Keratinocyte (primary cell): ENCODE measurements at regions not wholly inside any gene's neighbourhood (a gene's known extent, or its start where the extent isn't known, plus 50 kb on each side); places are given as distances from the start of the nearest gene placed in this dataset.

ENCODE experiments used
- DNase-seq: peaks from one replicate; pipeline ENCODE4 v3.0.0-alpha.2; 2011; ENCODE audit warnings: low read depth, missing footprints, low spot score
- FAIRE-seq: peaks from 2 replicates; lab custom pipeline; 2011; peaks lifted over from hg19 to GRCh38; lab: Jason Lieb, UNC
- H2AFZ ChIP-seq: 2 replicates; pipeline ENCODE4 v1.6.0; 2012; ENCODE audit warnings: low read length, control low read depth, inconsistent platforms; ENCODE audit not compliant: control insufficient read depth
- H3K27ac ChIP-seq: 2 replicates; pipeline ENCODE4 v1.5.1; 2011; ENCODE audit warnings: low read length; ENCODE audit not compliant: control insufficient read depth, insufficient read depth
- H3K27me3 ChIP-seq: 3 replicates; pipeline ENCODE4 v1.6.0; 2011; ENCODE audit warnings: low read length; ENCODE audit not compliant: control insufficient read depth, insufficient read depth; ENCODE audit errors: extremely low read depth
- H3K36me3 ChIP-seq, 2 experiments: 2 replicates in 1 of 2; 3 replicates in 1 of 2; pipeline ENCODE4 v1.5.1; 2011; ENCODE audit warnings: low read length in 2 of 2, mild to moderate bottlenecking in 1 of 2; ENCODE audit not compliant: control insufficient read depth in 2 of 2, insufficient read depth in 2 of 2; ENCODE audit errors: extremely low read depth in 1 of 2
- H3K4me1 ChIP-seq: 3 replicates; pipeline ENCODE4 v1.5.1; 2011; ENCODE audit warnings: low read length; ENCODE audit not compliant: control insufficient read depth, insufficient read depth; ENCODE audit errors: extremely low read depth
- H3K4me2 ChIP-seq: 3 replicates; pipeline ENCODE4 v1.6.0; 2011; ENCODE audit warnings: low read depth, low read length; ENCODE audit not compliant: control insufficient read depth, insufficient read depth; ENCODE audit errors: extremely low read depth
- H3K4me3 ChIP-seq, 3 experiments: fragments of 200-600 bp in 1 of 3; sonication (generic) in 1 of 3; 2 replicates in 2 of 3; 3 replicates in 1 of 3; pipeline ENCODE4 v1.5.1; 2011 to 2016; ENCODE audit warnings: low read length in 3 of 3, mild to moderate bottlenecking in 3 of 3, control low read depth in 2 of 3, inconsistent platforms in 1 of 3, low read depth in 1 of 3, mixed read lengths in 1 of 3, mixed run types in 1 of 3, moderate library complexity in 1 of 3; ENCODE audit not compliant: control insufficient read depth in 2 of 3, insufficient read depth in 2 of 3; ENCODE audit errors: extremely low read depth in 1 of 3
- H3K79me2 ChIP-seq: 2 replicates; pipeline ENCODE4 v1.6.0; 2012; ENCODE audit warnings: low read length; ENCODE audit not compliant: control insufficient read depth, insufficient read depth
- H3K9ac ChIP-seq: 3 replicates; pipeline ENCODE4 v1.6.0; 2011; ENCODE audit warnings: low read length; ENCODE audit not compliant: control insufficient read depth, insufficient read depth; ENCODE audit errors: extremely low read depth
- H3K9me1 ChIP-seq: 3 replicates; pipeline ENCODE4 v1.6.0; 2011; ENCODE audit warnings: low read length; ENCODE audit not compliant: control insufficient read depth, insufficient read depth; ENCODE audit errors: extremely low read depth
- H3K9me3 ChIP-seq: 2 replicates; pipeline ENCODE4 v1.5.1; 2012; ENCODE audit warnings: low read depth, low read length; ENCODE audit not compliant: control insufficient read depth
- H4K20me1 ChIP-seq: 3 replicates; pipeline ENCODE4 v1.6.0; 2011; ENCODE audit warnings: low read length; ENCODE audit not compliant: control insufficient read depth, insufficient read depth; ENCODE audit errors: extremely low read depth
- EZH2 ChIP-seq: IDR thresholded peaks from one replicate; pipeline ENCODE4 v1.6.1; 2012; ENCODE audit warnings: inconsistent platforms, mild to moderate bottlenecking, low read length, moderate library complexity
- dilution Hi-C: fragments of 300-500 bp; cut with MboI; formaldehyde crosslinking; loops from one replicate; pipeline ENCODE4 v1.7.0; 2020; ENCODE audit warnings: low sequenced_read_pairs; ENCODE audit not compliant: extremely low pct_ligation_motif_present
- small RNA-seq, 3 experiments: library from RNA; depleted of rRNA; stranded (forward); fragments of <200 nt; gene quantifications; one replicate each; pipeline ENCODE3, GENCODE V24; 2012; ENCODE audit warnings: low read depth in 3 of 3, low replicate concordance in 1 of 3; ENCODE audit not compliant: insufficient read length in 3 of 3
- TF ChIP-seq, protein P1 (sequence below), 3 experiments: IDR thresholded peaks in 1 of 3; conservative IDR thresholded peaks in 1 of 3; optimal IDR thresholded peaks in 1 of 3; 2 replicates in 2 of 3; 3 replicates in 1 of 3; pipeline versions ENCODE3 to v1.5.1; 2011; ENCODE audit warnings: low read length in 3 of 3, mild to moderate bottlenecking in 3 of 3, moderate library complexity in 2 of 3, control low read depth in 1 of 3, inconsistent platforms in 1 of 3; ENCODE audit not compliant: insufficient read depth in 2 of 3; ENCODE audit errors: extremely low read depth in 1 of 3

DNA sequence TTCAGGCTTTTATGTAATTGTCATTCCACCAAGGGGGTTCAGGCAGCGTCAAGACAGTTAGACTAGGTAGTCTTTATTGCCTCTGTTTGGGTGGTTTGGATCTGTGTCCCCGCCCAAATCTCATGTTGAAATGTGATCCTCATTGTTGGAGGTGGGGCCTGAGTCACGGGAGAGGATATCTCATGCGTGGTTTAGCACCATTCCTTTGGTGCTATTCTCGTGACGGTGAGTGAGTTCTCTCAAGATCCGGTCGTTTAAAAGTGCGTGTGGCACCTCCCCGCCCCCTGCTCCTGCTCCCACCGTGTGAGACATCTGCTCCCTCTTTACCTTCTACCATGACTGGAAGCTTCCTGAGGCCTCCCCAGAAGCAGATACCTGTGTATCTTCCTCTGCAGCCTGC is 51.3 kb upstream of the FOXC1 start:
- Histone ChIP-seq H3K27me3 (peaks cover 4% of the 10 kb centered on the region), H4K20me1 (no peaks in the 10 kb centered on the region), H3K9me3 (no peaks in the 10 kb centered on the region), H3K9me1 (no peaks in the 10 kb centered on the region), H3K9ac (no peak overlapping the region), H3K79me2 (no peaks in the 10 kb centered on the region), H3K27ac (no peak overlapping the region), H3K4me3 (no peak overlapping the region), H3K4me2 (no peak overlapping the region), H3K36me3 (no peaks in the 10 kb centered on the region), H3K4me1 (no peaks in the 10 kb centered on the region), H2AFZ (no peak overlapping the region)
- dilution Hi-C loops = no loop called here
- no peak for TF ChIP-seq EZH2
- TF ChIP-seq, protein P1, sequence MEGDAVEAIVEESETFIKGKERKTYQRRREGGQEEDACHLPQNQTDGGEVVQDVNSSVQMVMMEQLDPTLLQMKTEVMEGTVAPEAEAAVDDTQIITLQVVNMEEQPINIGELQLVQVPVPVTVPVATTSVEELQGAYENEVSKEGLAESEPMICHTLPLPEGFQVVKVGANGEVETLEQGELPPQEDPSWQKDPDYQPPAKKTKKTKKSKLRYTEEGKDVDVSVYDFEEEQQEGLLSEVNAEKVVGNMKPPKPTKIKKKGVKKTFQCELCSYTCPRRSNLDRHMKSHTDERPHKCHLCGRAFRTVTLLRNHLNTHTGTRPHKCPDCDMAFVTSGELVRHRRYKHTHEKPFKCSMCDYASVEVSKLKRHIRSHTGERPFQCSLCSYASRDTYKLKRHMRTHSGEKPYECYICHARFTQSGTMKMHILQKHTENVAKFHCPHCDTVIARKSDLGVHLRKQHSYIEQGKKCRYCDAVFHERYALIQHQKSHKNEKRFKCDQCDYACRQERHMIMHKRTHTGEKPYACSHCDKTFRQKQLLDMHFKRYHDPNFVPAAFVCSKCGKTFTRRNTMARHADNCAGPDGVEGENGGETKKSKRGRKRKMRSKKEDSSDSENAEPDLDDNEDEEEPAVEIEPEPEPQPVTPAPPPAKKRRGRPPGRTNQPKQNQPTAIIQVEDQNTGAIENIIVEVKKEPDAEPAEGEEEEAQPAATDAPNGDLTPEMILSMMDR (optimal IDR thresholded peaks at IDR 0.05 in 1 of 3, IDR thresholded peaks at IDR 0.05 in 1 of 3, conservative IDR thresholded peaks at IDR 0.05 in 1 of 3; ENCODE audit: extremely low read depth in 1 of 3, insufficient read depth in 2 of 3, low read length in 3 of 3) = no peak
- DNase-seq (no peak), FAIRE-seq (no peak)

Small RNA genes lying in the stretch of these regions (small RNA-seq; reads per million reads assigned to genes)
- gene RN7SL352P = 0 reads per million in 3 experiments
